ENCODE measurements at regions not wholly inside any gene's neighbourhood (a gene's known extent, or its start where the extent isn't known, plus 50 kb on each side); places are given as distances from the start of the nearest gene placed in this dataset.

GRCh38 chr6:23994013-23994412 is 132.0 kb upstream of the NRSN1 start:
- TF ChIP-seq, protein P1, sequence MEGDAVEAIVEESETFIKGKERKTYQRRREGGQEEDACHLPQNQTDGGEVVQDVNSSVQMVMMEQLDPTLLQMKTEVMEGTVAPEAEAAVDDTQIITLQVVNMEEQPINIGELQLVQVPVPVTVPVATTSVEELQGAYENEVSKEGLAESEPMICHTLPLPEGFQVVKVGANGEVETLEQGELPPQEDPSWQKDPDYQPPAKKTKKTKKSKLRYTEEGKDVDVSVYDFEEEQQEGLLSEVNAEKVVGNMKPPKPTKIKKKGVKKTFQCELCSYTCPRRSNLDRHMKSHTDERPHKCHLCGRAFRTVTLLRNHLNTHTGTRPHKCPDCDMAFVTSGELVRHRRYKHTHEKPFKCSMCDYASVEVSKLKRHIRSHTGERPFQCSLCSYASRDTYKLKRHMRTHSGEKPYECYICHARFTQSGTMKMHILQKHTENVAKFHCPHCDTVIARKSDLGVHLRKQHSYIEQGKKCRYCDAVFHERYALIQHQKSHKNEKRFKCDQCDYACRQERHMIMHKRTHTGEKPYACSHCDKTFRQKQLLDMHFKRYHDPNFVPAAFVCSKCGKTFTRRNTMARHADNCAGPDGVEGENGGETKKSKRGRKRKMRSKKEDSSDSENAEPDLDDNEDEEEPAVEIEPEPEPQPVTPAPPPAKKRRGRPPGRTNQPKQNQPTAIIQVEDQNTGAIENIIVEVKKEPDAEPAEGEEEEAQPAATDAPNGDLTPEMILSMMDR (conservative IDR thresholded peaks at IDR 0.05; ENCODE audit: low read depth, low read length): no peak
- no peak for DNase-seq (ENCODE audit: low read depth)
- no peak overlapping the region for H3K4me3 ChIP-seq (ENCODE audit: low read length)

DNA sequence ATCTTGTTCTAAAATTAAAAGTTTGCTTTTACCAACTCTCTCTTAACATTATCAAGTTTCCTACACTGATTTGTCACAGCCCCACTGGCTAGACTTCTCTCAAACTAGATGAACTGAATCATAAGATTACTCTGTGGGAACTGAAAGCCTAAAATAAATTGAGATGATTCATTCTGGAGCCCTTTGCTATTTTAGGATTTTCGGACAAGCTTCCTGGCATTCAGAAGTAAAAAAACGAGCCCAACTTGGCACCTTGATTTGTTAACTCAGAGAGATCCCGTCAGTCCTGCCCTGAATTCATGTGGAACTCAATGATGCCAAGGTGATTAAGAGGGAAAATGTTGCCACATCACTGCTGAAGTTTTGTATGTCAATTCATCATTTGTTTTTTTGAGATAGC is 122.0 kb upstream of the NRSN1 start:
- no peak for DNase-seq (ENCODE audit: low read depth)
- no peak overlapping the region for H3K4me3 ChIP-seq (ENCODE audit: low read length)
- TF ChIP-seq, protein P1 (conservative IDR thresholded peaks at IDR 0.05; ENCODE audit: low read depth, low read length): no peak

DNA sequence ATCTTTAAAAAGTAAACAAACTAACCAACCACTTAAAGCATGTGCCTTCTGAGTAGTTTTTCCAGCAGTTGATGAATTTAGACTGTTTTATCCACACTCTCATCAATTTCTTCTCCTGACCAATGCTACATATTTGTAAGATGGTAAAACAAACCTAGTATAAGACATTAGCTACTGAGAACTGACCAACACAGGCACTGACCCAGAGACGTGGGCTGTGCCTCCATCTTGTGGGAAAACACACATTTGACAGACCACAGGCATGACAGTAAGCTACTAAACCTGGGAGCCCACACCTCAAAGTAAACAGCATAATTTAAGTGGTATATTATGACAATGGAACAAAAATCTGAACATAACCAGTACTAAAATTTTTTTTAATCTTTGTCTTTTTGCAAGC is 121.4 kb upstream of the NRSN1 start:
- TF ChIP-seq, protein P1 (conservative IDR thresholded peaks at IDR 0.05; ENCODE audit: low read depth, low read length): no peak

DNA sequence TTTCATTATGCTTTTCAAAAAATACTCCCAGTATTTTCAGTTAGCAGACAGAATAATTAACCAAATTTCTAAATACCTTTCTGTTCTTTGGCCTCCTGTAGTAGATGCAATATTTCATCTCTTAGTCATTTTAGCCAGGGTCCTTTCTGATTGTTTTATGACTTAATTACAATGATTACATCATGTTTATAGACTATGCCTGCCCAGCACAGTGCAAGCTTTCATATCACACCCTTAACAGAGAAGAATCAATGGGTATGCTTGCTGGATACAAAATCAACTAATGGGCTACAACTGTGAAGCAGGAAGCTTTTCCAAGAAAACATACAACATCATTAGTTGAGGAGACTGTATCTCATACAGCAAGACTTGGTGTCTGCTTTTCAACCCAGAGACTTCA is 119.8 kb upstream of the NRSN1 start:
- TF ChIP-seq, protein P1 (conservative IDR thresholded peaks at IDR 0.05; ENCODE audit: low read depth, low read length): no peak
- no peak overlapping the region for H3K4me3 ChIP-seq (ENCODE audit: low read length)
- DNase-seq (ENCODE audit: low read depth): no peak

More for the DNA sequence above, 121.4 kb upstream of the NRSN1 start:
- H3K4me3 ChIP-seq (ENCODE audit: low read length): no peak overlapping the region
- DNase-seq (ENCODE audit: low read depth): no peak

DNA sequence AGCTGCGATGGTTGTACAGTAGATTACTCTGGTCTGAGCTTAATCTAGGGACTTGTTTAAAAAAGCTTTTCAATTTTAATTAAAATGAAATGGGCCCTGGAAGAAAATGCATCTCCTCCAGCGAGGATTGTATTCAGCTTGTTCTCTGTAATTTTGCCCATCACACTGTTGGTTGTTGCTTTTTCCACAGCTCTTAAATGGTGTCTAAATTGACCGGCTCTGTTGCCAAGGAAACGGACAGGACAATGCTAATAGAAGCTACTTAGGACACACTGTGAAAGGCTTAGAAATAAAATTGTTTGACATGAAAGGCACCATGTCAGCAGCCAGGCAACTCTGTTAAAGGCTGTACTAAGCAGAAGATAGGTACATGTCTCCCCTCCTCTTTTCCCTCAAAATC is 116.7 kb upstream of the NRSN1 start:
- no peak for DNase-seq (ENCODE audit: low read depth)
- H3K4me3 ChIP-seq (ENCODE audit: low read length): no peak overlapping the region
- TF ChIP-seq, protein P1 (conservative IDR thresholded peaks at IDR 0.05; ENCODE audit: low read depth, low read length): no peak

DNA sequence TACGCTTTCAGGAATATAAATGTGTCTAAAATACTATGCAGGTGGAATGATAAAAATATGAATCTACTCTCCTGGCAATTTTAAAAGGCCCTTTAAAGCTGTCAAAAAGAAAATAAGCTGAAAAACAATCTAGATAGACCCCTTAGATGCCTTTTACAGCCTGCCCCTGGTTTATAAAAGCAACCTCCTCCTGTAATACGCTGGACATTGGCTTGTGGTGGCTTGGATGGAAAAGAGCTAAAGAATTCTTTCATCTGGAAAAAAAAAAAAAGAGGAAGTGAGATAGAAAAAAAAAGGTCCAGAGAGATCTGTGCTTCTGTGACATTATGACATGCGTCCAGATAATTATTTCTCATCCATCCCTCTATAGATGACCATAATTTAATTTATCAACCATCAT is 115.9 kb upstream of the NRSN1 start:
- TF ChIP-seq, protein P1 (conservative IDR thresholded peaks at IDR 0.05; ENCODE audit: low read depth, low read length): no peak
- no peak overlapping the region for H3K4me3 ChIP-seq (ENCODE audit: low read length)
- no peak for DNase-seq (ENCODE audit: low read depth)

GRCh38 chr6:24016286-24016685 is 109.7 kb upstream of the NRSN1 start:
- no peak overlapping the region for H3K4me3 ChIP-seq (ENCODE audit: low read length)
- TF ChIP-seq, protein P1 (conservative IDR thresholded peaks at IDR 0.05; ENCODE audit: low read depth, low read length): no peak
- no peak for DNase-seq (ENCODE audit: low read depth)
